H9 (cell line): ENCODE measurements at regions not wholly inside any gene's neighbourhood (a gene's known extent, or its start where the extent isn't known, plus 50 kb on each side); places are given as distances from the start of the nearest gene placed in this dataset.

ENCODE experiments used
- DNase-seq: peaks from one replicate; pipeline ENCODE4 v3.0.0-alpha.2; 2017
- H2AFZ ChIP-seq: one replicate; pipeline ENCODE4 v1.6.1; 2013; ENCODE audit warnings: mild to moderate bottlenecking, low read length, control low read depth, moderate library complexity
- H2AK5ac ChIP-seq: 2 replicates; pipeline ENCODE4 v1.6.1; 2013; ENCODE audit warnings: low read length, control low read depth, mixed read lengths; ENCODE audit not compliant: insufficient read length
- H2BK120ac ChIP-seq: one replicate; pipeline ENCODE4 v1.6.1; 2013; ENCODE audit warnings: low read depth, mild to moderate bottlenecking, low read length, control low read depth, inconsistent platforms; ENCODE audit not compliant: poor library complexity, severe bottlenecking
- H2BK12ac ChIP-seq: 2 replicates; pipeline ENCODE4 v1.6.1; 2013; ENCODE audit warnings: low read length, control low read depth, mixed read lengths, low read depth; ENCODE audit not compliant: insufficient read length
- H2BK15ac ChIP-seq: 2 replicates; pipeline ENCODE4 v1.6.1; 2013; ENCODE audit warnings: low read depth, low read length, control low read depth
- H2BK20ac ChIP-seq: one replicate; pipeline ENCODE4 v1.6.1; 2013; ENCODE audit warnings: low read depth, mild to moderate bottlenecking, low read length, control low read depth, inconsistent platforms; ENCODE audit not compliant: poor library complexity, severe bottlenecking
- H2BK5ac ChIP-seq: 2 replicates; pipeline ENCODE4 v1.6.1; 2013; ENCODE audit warnings: low read length, control low read depth, mixed read lengths; ENCODE audit not compliant: insufficient read length
- H3K14ac ChIP-seq: 2 replicates; pipeline ENCODE4 v1.6.1; 2013; ENCODE audit warnings: low read length, control low read depth; ENCODE audit not compliant: insufficient read depth
- H3K18ac ChIP-seq: 2 replicates; pipeline ENCODE4 v1.6.1; 2013; ENCODE audit warnings: low read depth, mild to moderate bottlenecking, mixed read lengths, low read length, control low read depth; ENCODE audit not compliant: insufficient read length
- H3K23ac ChIP-seq: 2 replicates; pipeline ENCODE4 v1.6.1; 2013; ENCODE audit warnings: low read length, control low read depth, mixed read lengths, low read depth; ENCODE audit not compliant: insufficient read length
- H3K23me2 ChIP-seq: 2 replicates; pipeline ENCODE4 v1.6.1; 2013; ENCODE audit warnings: low read depth, mild to moderate bottlenecking, mixed read lengths, low read length, control low read depth; ENCODE audit not compliant: insufficient read length, poor library complexity, severe bottlenecking
- H3K27ac ChIP-seq: 2 replicates; pipeline ENCODE4 v1.5.1; 2013; ENCODE audit warnings: low read length, control low read depth, mixed read lengths, low read depth; ENCODE audit not compliant: insufficient read length
- H3K27me3 ChIP-seq: 2 replicates; pipeline ENCODE4 v1.6.1; 2013; ENCODE audit warnings: low read length, control low read depth, inconsistent platforms; ENCODE audit not compliant: insufficient read depth
- H3K4ac ChIP-seq: 2 replicates; pipeline ENCODE4 v1.6.1; 2013; ENCODE audit warnings: low read depth, mild to moderate bottlenecking, control low read depth, inconsistent platforms, low read length, moderate library complexity
- H3K4me1 ChIP-seq: 2 replicates; pipeline ENCODE4 v1.6.1; 2013; ENCODE audit warnings: low read length, control low read depth, inconsistent platforms; ENCODE audit not compliant: insufficient read depth
- H3K4me2 ChIP-seq: 2 replicates; pipeline ENCODE4 v1.6.1; 2013; ENCODE audit warnings: low read length, control low read depth, mixed read lengths; ENCODE audit not compliant: insufficient read length, insufficient read depth
- H3K56ac ChIP-seq: 2 replicates; pipeline ENCODE4 v1.6.1; 2013; ENCODE audit warnings: low read depth, mild to moderate bottlenecking, mixed read lengths, low read length, control low read depth; ENCODE audit not compliant: insufficient read length
- H3K79me1 ChIP-seq: 2 replicates; pipeline ENCODE4 v1.6.1; 2013; ENCODE audit warnings: low read depth, mild to moderate bottlenecking, moderate library complexity, low read length, control low read depth, inconsistent platforms; ENCODE audit not compliant: insufficient read depth, poor library complexity, severe bottlenecking
- H3K79me2 ChIP-seq: 2 replicates; pipeline ENCODE4 v1.6.1; 2013; ENCODE audit warnings: low read length, control low read depth, inconsistent platforms; ENCODE audit not compliant: insufficient read depth
- H3K9ac ChIP-seq: 2 replicates; pipeline ENCODE4 v1.6.1; 2013; ENCODE audit warnings: low read length, control low read depth, mixed read lengths; ENCODE audit not compliant: insufficient read length; ENCODE audit errors: extremely low read depth
- H3K9me3 ChIP-seq: one replicate; pipeline ENCODE4 v1.6.1; 2013; ENCODE audit warnings: low read depth, low read length, inconsistent platforms; ENCODE audit not compliant: control insufficient read depth
- H3T11ph ChIP-seq: one replicate; pipeline ENCODE4 v1.6.1; 2013; ENCODE audit warnings: mild to moderate bottlenecking, low read length, control low read depth, inconsistent platforms
- H4K20me1 ChIP-seq: one replicate; pipeline ENCODE4 v1.6.1; 2013; ENCODE audit not compliant: control insufficient read depth, insufficient read length, insufficient read depth
- H4K5ac ChIP-seq: 2 replicates; pipeline ENCODE4 v1.6.1; 2013; ENCODE audit warnings: low read depth, mild to moderate bottlenecking, mixed read lengths, low read length, control low read depth; ENCODE audit not compliant: insufficient read length
- H4K8ac ChIP-seq: replicated peaks from 2 replicates; pipeline ENCODE4 v1.6.1; 2013; ENCODE audit warnings: low read length, control low read depth, mixed read lengths, low read depth; ENCODE audit not compliant: insufficient read length
- H4K91ac ChIP-seq: 2 replicates; pipeline ENCODE4 v1.6.1; 2013; ENCODE audit warnings: low read depth, mild to moderate bottlenecking, moderate library complexity, mixed read lengths, low read length, control low read depth; ENCODE audit not compliant: insufficient read length
- H3K27ac Mint-ChIP-seq, 3 experiments: 2 replicates in 2 of 3; 3 replicates in 1 of 3; pipeline ENCODE4 v1.8.0; 2020 to 2021; ENCODE audit warnings: mixed read lengths in 3 of 3, mild to moderate bottlenecking in 1 of 3, moderate library complexity in 1 of 3
- H3K27me3 Mint-ChIP-seq: 2 replicates; pipeline ENCODE4 v1.8.0; 2021; ENCODE audit warnings: low read depth, mild to moderate bottlenecking, moderate library complexity, mixed read lengths
- H3K36me3 Mint-ChIP-seq, 3 experiments: 2 replicates in 2 of 3; 3 replicates in 1 of 3; pipeline ENCODE4 v1.8.0; 2020 to 2021; ENCODE audit warnings: low read depth in 3 of 3, mixed read lengths in 3 of 3; ENCODE audit not compliant: insufficient read depth in 1 of 3
- H3K4me1 Mint-ChIP-seq, 2 experiments: 2 replicates each; pipeline ENCODE4 v1.8.0; 2020; ENCODE audit warnings: mixed read lengths in 2 of 2
- H3K4me3 Mint-ChIP-seq, 2 experiments: 2 replicates in 1 of 2; 3 replicates in 1 of 2; pipeline ENCODE4 v1.8.0; 2020 to 2021; ENCODE audit warnings: mild to moderate bottlenecking in 2 of 2, mixed read lengths in 2 of 2, moderate library complexity in 1 of 2
- H3K9me3 Mint-ChIP-seq, 2 experiments: 2 replicates in 1 of 2; 3 replicates in 1 of 2; pipeline ENCODE4 v1.8.0; 2020; ENCODE audit warnings: mild to moderate bottlenecking in 2 of 2, mixed read lengths in 2 of 2, moderate library complexity in 1 of 2
- CTCF ChIP-seq: fragments of 200-600 bp; sonication (generic); conservative IDR thresholded peaks from 3 replicates; pipeline ENCODE4 v1.8.0; 2021; ENCODE audit warnings: antibody characterized with exemption, mild to moderate bottlenecking
- WGBS: extraction: QIAGEN DNeasy Blood & Tissue Kit; methylation state at CpG from one replicate; pipeline ENCODE4 v1.1.7; 2013; ENCODE audit warnings: missing lambda C conversion rate, low lambda C conversion rate, mixed read lengths; ENCODE audit not compliant: insufficient read length; ENCODE audit errors: extremely low coverage; 5-methylcytosine and 5-hydroxymethylcytosine counted together

- H3K27me3 ChIP-seq: no peaks in the 10 kb centered on the region; the same call in 1 of the 2 replicates
- H2BK12ac ChIP-seq: no peak overlapping the region
- H2BK15ac ChIP-seq: no peak overlapping the region
- H2BK5ac ChIP-seq: no peak overlapping the region
- TF ChIP-seq CTCF: no peak
- no peak overlapping the region for H3T11ph ChIP-seq
- H3K23me2 ChIP-seq: no peaks in the 10 kb centered on the region
- H2BK20ac ChIP-seq: no peak overlapping the region
- no peaks in the 10 kb centered on the region for H3K79me2 ChIP-seq
- H3K14ac ChIP-seq: no peak overlapping the region
- H3K4me3 Mint-ChIP-seq: no peak overlapping the region
- no peak overlapping the region for H3K4ac ChIP-seq
- no peak overlapping the region for H3K4me2 ChIP-seq
- H3K4me1 ChIP-seq: no peaks in the 10 kb centered on the region
- H2AK5ac ChIP-seq: no peak overlapping the region
- no peak overlapping the region for H2BK120ac ChIP-seq
- H3K27ac Mint-ChIP-seq: no peak overlapping the region
- H3K9me3 Mint-ChIP-seq: no peaks in the 10 kb centered on the region
- H4K91ac ChIP-seq: no peak overlapping the region
- no peaks in the 10 kb centered on the region; a peak in 1 of 7 replicates for H3K36me3 Mint-ChIP-seq
- H4K8ac ChIP-seq: no peak overlapping the region
- no peak for DNase-seq
- H3K23ac ChIP-seq: no peak overlapping the region
- H4K20me1 ChIP-seq: no peaks in the 10 kb centered on the region
- H3K27me3 Mint-ChIP-seq: peaks cover 22% of the 10 kb centered on the region
- no peak overlapping the region for H2AFZ ChIP-seq
- no peak overlapping the region for H3K56ac ChIP-seq
- H3K27ac ChIP-seq: no peak overlapping the region
- no peak overlapping the region for H3K18ac ChIP-seq
- peaks cover 16% of the 10 kb centered on the region in 2 experiments for H3K4me1 Mint-ChIP-seq
- no peak overlapping the region for H4K5ac ChIP-seq
- H3K9me3 ChIP-seq: no peaks in the 10 kb centered on the region
- no CpG with 5 or more reads among the region's 3 CpGs for WGBS
- no peak overlapping the region for H3K9ac ChIP-seq
- no peaks in the 10 kb centered on the region for H3K79me1 ChIP-seq
These were observed 412.4 kb downstream of the NTRK2 start for GRCh38 chr9:85081963-85082362.
